PC-9 (cell line): ENCODE measurements at regions not wholly inside any gene's neighbourhood (a gene's known extent, or its start where the extent isn't known, plus 50 kb on each side); places are given as distances from the start of the nearest gene placed in this dataset.

ENCODE experiments used
- BruUV-seq: library from RNA; stranded (reverse); fragments of 400-500 nt; replicated peaks from 2 replicates; lab custom pipeline; 2021; lab: Mats Ljungman, UMichigan
- CTCF ChIA-PET: fragments of 300-600 bp; sonication (Branson Sonifier 250); formaldehyde crosslinking; loops from one replicate; lab custom pipeline; 2022; ENCODE audit warnings: antibody characterized with exemption; lab: Charles Lee
- POLR2A ChIA-PET: fragments of 300-600 bp; sonication (Branson Sonifier 250); formaldehyde crosslinking; loops from one replicate; lab custom pipeline; 2022; ENCODE audit warnings: antibody characterized with exemption; ENCODE audit not compliant: unreplicated experiment; lab: Charles Lee
- DNase-seq, 2 experiments: peaks; one replicate each; pipeline versions ENCODE4 v3.0.0 to v3.0.0-alpha.2; 2015 to 2022; ENCODE audit warnings: mixed read lengths in 1 of 2
- H2AFZ ChIP-seq: fragments of 200-600 bp; sonication (generic); 2 replicates; pipeline ENCODE4 v1.8.1; 2017; ENCODE audit warnings: antibody characterized with exemption
- H3F3A ChIP-seq: fragments of 200-600 bp; sonication (generic); 2 replicates; pipeline ENCODE4 v1.8.1; 2017; ENCODE audit warnings: antibody characterized with exemption, mild to moderate bottlenecking, low read depth; ENCODE audit not compliant: insufficient read depth
- H3K27ac ChIP-seq: fragments of 200-600 bp; sonication (generic); 2 replicates; pipeline ENCODE4 v1.6.1; 2016; ENCODE audit warnings: mixed run types
- H3K27me3 ChIP-seq: fragments of 200-600 bp; sonication (generic); 2 replicates; pipeline ENCODE4 v1.6.1; 2016; ENCODE audit warnings: low read depth, mixed run types; ENCODE audit not compliant: insufficient read depth
- H3K36me3 ChIP-seq: fragments of 200-600 bp; sonication (generic); 2 replicates; pipeline ENCODE4 v1.6.1; 2016; ENCODE audit warnings: low read depth, mixed run types
- H3K4me1 ChIP-seq: fragments of 200-600 bp; sonication (generic); replicated peaks from 2 replicates; pipeline ENCODE4 v1.6.1; 2016; ENCODE audit warnings: mixed run types; ENCODE audit not compliant: insufficient read depth
- H3K4me2 ChIP-seq: fragments of 200-600 bp; sonication (generic); 2 replicates; pipeline ENCODE4 v1.6.1; 2017; ENCODE audit warnings: mixed run types
- H3K4me3 ChIP-seq: fragments of 200-600 bp; sonication (generic); 2 replicates; pipeline ENCODE4 v1.6.1; 2016; ENCODE audit warnings: mixed run types
- H3K79me2 ChIP-seq: fragments of 200-600 bp; sonication (generic); 2 replicates; pipeline ENCODE4 v1.6.1; 2017; ENCODE audit warnings: low read depth, mixed run types
- H3K9me2 ChIP-seq: fragments of 200-600 bp; sonication (generic); 2 replicates; pipeline ENCODE4 v1.8.1; 2017; ENCODE audit warnings: mild to moderate bottlenecking; ENCODE audit not compliant: insufficient read depth
- H3K9me3 ChIP-seq: fragments of 200-600 bp; sonication (generic); 2 replicates; pipeline ENCODE4 v1.8.1; 2016; ENCODE audit warnings: low read depth; ENCODE audit not compliant: insufficient read depth
- H4K20me1 ChIP-seq: fragments of 200-600 bp; sonication (generic); 2 replicates; pipeline ENCODE4 v1.8.1; 2017; ENCODE audit not compliant: insufficient read depth
- CTCF ChIP-seq: fragments of 200-600 bp; sonication (generic); conservative IDR thresholded peaks from 2 replicates; pipeline ENCODE4 v1.6.1; 2017; ENCODE audit warnings: mixed run types, antibody characterized with exemption, mild to moderate bottlenecking, moderate library complexity
- EZH2 ChIP-seq: fragments of 200-600 bp; sonication (generic); IDR thresholded peaks from 2 replicates; pipeline ENCODE4 v1.8.0; 2017; ENCODE audit warnings: antibody characterized with exemption, low read depth
- intact Hi-C: fragments of 100-400 bp; cut with micrococcal nuclease; formaldehyde crosslinking; loops from one replicate; pipeline ENCODE4 v1.10.0; 2022; ENCODE audit not compliant: unreplicated experiment

- TF ChIP-seq CTCF (no peak), EZH2 (no peak)
- Histone ChIP-seq H3K4me1 (no peaks in the 10 kb centered on the region), H4K20me1 (no peaks in the 10 kb centered on the region), H3K27ac (no peak overlapping the region), H3K9me2 (no peaks in the 10 kb centered on the region), H3K9me3 (no peaks in the 10 kb centered on the region), H3K27me3 (peaks cover 21% of the 10 kb centered on the region), H3K79me2 (no peaks in the 10 kb centered on the region), H3K4me2 (no peak overlapping the region), H3F3A (no peaks in the 10 kb centered on the region), H2AFZ (no peak overlapping the region), H3K36me3 (no peaks in the 10 kb centered on the region), H3K4me3 (no peak overlapping the region)
- no peak for DNase-seq
- CTCF ChIA-PET: no interaction called here
- POLR2A ChIA-PET: no interaction called here
- no TSS peak for BruUV-seq
- intact Hi-C loops: no loop called here
Measured at GRCh38 chr1:181260994-181261393, 172.5 kb downstream of the IER5 start.

GRCh38 chr1:181262069-181262468 lies 173.6 kb downstream of the IER5 start:
- Histone ChIP-seq H3F3A (no peaks in the 10 kb centered on the region), H3K79me2 (no peaks in the 10 kb centered on the region), H3K36me3 (no peaks in the 10 kb centered on the region), H3K27ac (no peak overlapping the region), H4K20me1 (no peaks in the 10 kb centered on the region), H2AFZ (no peak overlapping the region), H3K9me2 (no peaks in the 10 kb centered on the region), H3K4me1 (no peaks in the 10 kb centered on the region), H3K4me3 (no peak overlapping the region), H3K9me3 (no peaks in the 10 kb centered on the region), H3K27me3 (peaks cover 19% of the 10 kb centered on the region), H3K4me2 (no peak overlapping the region)
- intact Hi-C loops: no loop called here
- BruUV-seq: no TSS peak
- TF ChIP-seq EZH2: no peak
- no peak for TF ChIP-seq CTCF
- POLR2A ChIA-PET: no interaction called here
- CTCF ChIA-PET: no interaction called here
- no peak for DNase-seq

GRCh38 chr1:181263444-181263843 lies 174.9 kb downstream of the IER5 start:
- no peaks in the 10 kb centered on the region for H3K79me2 ChIP-seq
- no peak for DNase-seq
- TF ChIP-seq CTCF (no peak), EZH2 (no peak)
- BruUV-seq: no TSS peak
- no peaks in the 10 kb centered on the region for H3F3A ChIP-seq
- no peak overlapping the region for H3K27ac ChIP-seq
- H3K4me2 ChIP-seq: no peak overlapping the region
- peaks cover 8% of the 10 kb centered on the region for H3K27me3 ChIP-seq
- no peaks in the 10 kb centered on the region for H3K4me1 ChIP-seq
- H3K4me3 ChIP-seq: no peak overlapping the region
- H3K9me3 ChIP-seq: no peaks in the 10 kb centered on the region
- H4K20me1 ChIP-seq: no peaks in the 10 kb centered on the region
- ChIA-PET POLR2A (no interaction called here), CTCF (no interaction called here)
- no peak overlapping the region for H2AFZ ChIP-seq
- intact Hi-C loops: no loop called here
- H3K9me2 ChIP-seq: no peaks in the 10 kb centered on the region
- H3K36me3 ChIP-seq: no peaks in the 10 kb centered on the region
